H1 (cell line): ENCODE measurements at regions not wholly inside any gene's neighbourhood (a gene's known extent, or its start where the extent isn't known, plus 50 kb on each side); places are given as distances from the start of the nearest gene placed in this dataset.

Experiments
- CTCF ChIA-PET: fragments of 300-600 bp; sonication (Branson Sonifier 250); formaldehyde crosslinking; loops from one replicate; lab custom pipeline; 2021; ENCODE audit not compliant: partially characterized antibody; lab: Charles Lee
- POLR2A ChIA-PET: fragments of 300-600 bp; sonication (Branson Sonifier 250); formaldehyde crosslinking; loops from one replicate; lab custom pipeline; 2021; ENCODE audit warnings: inconsistent platforms; ENCODE audit not compliant: partially characterized antibody; lab: Charles Lee
- DNase-seq, 2 experiments: peaks; one replicate each; pipeline versions ENCODE4 v3.0.0 to v3.0.0-alpha.2; 2010 to 2022; ENCODE audit warnings: low spot score in 2 of 2, low read depth in 1 of 2, mixed read lengths in 1 of 2
- FAIRE-seq: peaks from 2 replicates; lab custom pipeline; 2011; peaks lifted over from hg19 to GRCh38; lab: Jason Lieb, UNC
- H2AFZ ChIP-seq: 2 replicates; pipeline ENCODE4 v1.8.1; 2012; ENCODE audit warnings: low read length, inconsistent platforms
- H2AK5ac ChIP-seq: 2 replicates; pipeline ENCODE4 v1.6.1; 2013; ENCODE audit warnings: low read depth, low read length
- H2BK120ac ChIP-seq: replicated peaks from 2 replicates; pipeline ENCODE3; 2013; ENCODE audit warnings: low read depth, low read length, inconsistent platforms
- H2BK12ac ChIP-seq: 2 replicates; pipeline ENCODE4 v1.6.1; 2013; ENCODE audit warnings: low read depth, low read length
- H2BK15ac ChIP-seq: 2 replicates; pipeline ENCODE4 v1.6.1; 2013; ENCODE audit warnings: low read length
- H2BK20ac ChIP-seq: 2 replicates; pipeline ENCODE4 v1.6.1; 2013; ENCODE audit warnings: low read length
- H2BK5ac ChIP-seq: 2 replicates; pipeline ENCODE4 v1.6.1; 2013; ENCODE audit warnings: low read depth, low read length
- H3K14ac ChIP-seq: 2 replicates; pipeline ENCODE4 v1.6.1; 2013; ENCODE audit warnings: inconsistent platforms; ENCODE audit not compliant: insufficient read length
- H3K18ac ChIP-seq: 2 replicates; pipeline ENCODE4 v1.6.1; 2013; ENCODE audit warnings: low read length; ENCODE audit errors: extremely low read depth
- H3K23ac ChIP-seq: 2 replicates; pipeline ENCODE4 v1.6.1; 2013; ENCODE audit warnings: inconsistent platforms; ENCODE audit not compliant: insufficient read length
- H3K23me2 ChIP-seq: 2 replicates; pipeline ENCODE4 v1.6.1; 2013; ENCODE audit warnings: low read depth, low read length
- H3K27ac ChIP-seq: 2 replicates; pipeline ENCODE4 v1.6.1; 2011; ENCODE audit warnings: low read depth, low read length, inconsistent platforms
- H3K27me3 ChIP-seq, 4 experiments: replicated peaks in 1 of 4; 1 replicate in 1 of 4; 2 replicates in 3 of 4; pipeline versions ENCODE4 v1.6.1 to v1.8.1; 2011 to 2013; ENCODE audit warnings: low read length in 3 of 4, mild to moderate bottlenecking in 3 of 4, inconsistent platforms in 2 of 4, mixed read lengths in 2 of 4, moderate library complexity in 1 of 4; ENCODE audit not compliant: control insufficient read depth in 3 of 4, insufficient read depth in 3 of 4; ENCODE audit errors: extremely low read depth in 1 of 4
- H3K36me3 ChIP-seq, 4 experiments: 2 replicates each; pipeline versions ENCODE4 v1.6.1 to v1.8.1; 2011 to 2013; ENCODE audit warnings: mild to moderate bottlenecking in 4 of 4, low read length in 3 of 4, moderate library complexity in 2 of 4, control low read depth in 1 of 4, inconsistent platforms in 1 of 4; ENCODE audit not compliant: insufficient read depth in 4 of 4, control insufficient read depth in 2 of 4
- H3K4ac ChIP-seq: replicated peaks from 2 replicates; pipeline ENCODE3; 2013; ENCODE audit warnings: low read length, low read depth, mixed read lengths, inconsistent platforms; ENCODE audit not compliant: insufficient read length
- H3K4me1 ChIP-seq, 4 experiments: replicated peaks in 1 of 4; 1 replicate in 1 of 4; 2 replicates in 3 of 4; pipeline versions ENCODE4 v1.6.1 to v1.8.1; 2011 to 2013; ENCODE audit warnings: low read length in 3 of 4, inconsistent platforms in 2 of 4, mixed read lengths in 1 of 4; ENCODE audit not compliant: insufficient read depth in 4 of 4, control insufficient read depth in 3 of 4
- H3K4me2 ChIP-seq, 2 experiments: 2 replicates each; pipeline versions ENCODE4 v1.6.1 to v1.8.1; 2011 to 2013; ENCODE audit warnings: low read depth in 2 of 2, low read length in 2 of 2, control low read depth in 1 of 2, inconsistent platforms in 1 of 2, mild to moderate bottlenecking in 1 of 2; ENCODE audit not compliant: insufficient read depth in 1 of 2
- H3K4me3 ChIP-seq, 4 experiments: fragments of 200-600, 300-600 bp in 1 of 4; sonication (generic), shearing (Covaris generic), sonication (Bioruptor Twin) in 1 of 4; 2 replicates each; pipeline versions ENCODE4 v1.5.1 to v1.8.1; 2011 to 2016; ENCODE audit warnings: low read length in 4 of 4, low read depth in 3 of 4, control low read depth in 2 of 4, inconsistent platforms in 2 of 4, mild to moderate bottlenecking in 2 of 4, mixed read lengths in 1 of 4, moderate library complexity in 1 of 4; ENCODE audit not compliant: insufficient read depth in 2 of 4; ENCODE audit errors: extremely low read depth in 1 of 4
- H3K56ac ChIP-seq: replicated peaks from 2 replicates; pipeline ENCODE3; 2013; ENCODE audit warnings: low read depth, mild to moderate bottlenecking, mixed read lengths, low read length, inconsistent platforms; ENCODE audit not compliant: insufficient read length
- H3K79me1 ChIP-seq: 2 replicates; pipeline ENCODE4 v1.6.1; 2013; ENCODE audit warnings: low read depth, low read length, control low read depth
- H3K79me2 ChIP-seq, 2 experiments: 2 replicates each; pipeline versions ENCODE4 v1.6.1 to v1.8.1; 2012 to 2013; ENCODE audit warnings: low read length in 2 of 2, mild to moderate bottlenecking in 2 of 2, inconsistent platforms in 1 of 2; ENCODE audit not compliant: insufficient read depth in 2 of 2, control insufficient read depth in 1 of 2
- H3K9ac ChIP-seq, 4 experiments: replicated peaks in 1 of 4; 1 replicate in 1 of 4; 2 replicates in 3 of 4; pipeline versions ENCODE4 v1.6.1 to v1.8.1; 2011 to 2013; ENCODE audit warnings: low read depth in 3 of 4, low read length in 3 of 4, control low read depth in 2 of 4, mild to moderate bottlenecking in 2 of 4, moderate library complexity in 2 of 4, inconsistent platforms in 1 of 4; ENCODE audit errors: extremely low read depth in 1 of 4
- H3K9me3 ChIP-seq, 2 experiments: 2 replicates each; pipeline versions ENCODE4 v1.6.1 to v1.8.1; 2012 to 2013; ENCODE audit warnings: mild to moderate bottlenecking in 2 of 2, moderate library complexity in 2 of 2, control low read depth in 1 of 2, inconsistent platforms in 1 of 2, low read depth in 1 of 2, low read length in 1 of 2, mixed read lengths in 1 of 2; ENCODE audit not compliant: insufficient read depth in 2 of 2
- H4K20me1 ChIP-seq, 2 experiments: replicated peaks in 1 of 2; 2 replicates each; pipeline versions ENCODE3 to v1.8.1; 2011 to 2013; ENCODE audit warnings: inconsistent platforms in 2 of 2, low read length in 2 of 2, mild to moderate bottlenecking in 1 of 2; ENCODE audit not compliant: insufficient read depth in 2 of 2, control insufficient read depth in 1 of 2
- H4K5ac ChIP-seq: 2 replicates; pipeline ENCODE4 v1.6.1; 2013; ENCODE audit warnings: low read length, low read depth, mixed read lengths, inconsistent platforms; ENCODE audit not compliant: insufficient read length
- H4K8ac ChIP-seq: 2 replicates; pipeline ENCODE4 v1.8.0; 2013; ENCODE audit warnings: mild to moderate bottlenecking, moderate library complexity, low read length, inconsistent platforms; ENCODE audit not compliant: insufficient read depth; ENCODE audit errors: extremely low read depth
- H4K91ac ChIP-seq: replicated peaks from 2 replicates; pipeline ENCODE3; 2013; ENCODE audit warnings: low read length, mixed read lengths, inconsistent platforms; ENCODE audit not compliant: insufficient read length
- EGR1 ChIP-seq: IDR thresholded peaks from 2 replicates; pipeline ENCODE4 v1.6.1; 2011; ENCODE audit warnings: low read depth, low read length, borderline replicate concordance
- KDM5A ChIP-seq: fragments of 200-600 bp; IDR thresholded peaks from 2 replicates; pipeline ENCODE4 v1.7.1; 2012; ENCODE audit warnings: mild to moderate bottlenecking, low read length, inconsistent platforms, mixed read lengths
- POU5F1 ChIP-seq: IDR thresholded peaks from 2 replicates; pipeline ENCODE4 v1.6.1; 2011; ENCODE audit warnings: low read depth, mild to moderate bottlenecking, low read length, moderate library complexity
- RNF2 ChIP-seq: fragments of 200-900, 300-1000 bp; sonication (generic); IDR thresholded peaks from 2 replicates; pipeline ENCODE4 v1.7.1; 2016; ENCODE audit warnings: borderline replicate concordance, low read depth, mild to moderate bottlenecking, antibody characterized with exemption, low read length; ENCODE audit not compliant: poor library complexity, severe bottlenecking; ENCODE audit errors: missing control alignments
- SIN3A ChIP-seq, 2 experiments: IDR thresholded peaks in 1 of 2; conservative IDR thresholded peaks in 1 of 2; 2 replicates each; pipeline ENCODE4 v1.6.1; 2011 to 2012; ENCODE audit warnings: low read length in 2 of 2, improper control_type of control experiment in 1 of 2, low read depth in 1 of 2, mild to moderate bottlenecking in 1 of 2
- TEAD4 ChIP-seq: IDR thresholded peaks from 2 replicates; pipeline ENCODE4 v1.6.1; 2012; ENCODE audit warnings: low read depth, low read length, inconsistent platforms, mixed read lengths
- WGBS, 2 experiments: shearing (Covaris generic) in 1 of 2; methylation state at CpG; one replicate each; pipeline versions ENCODE4 v1.1.6 to v1.1.7; 2013 to 2015; ENCODE audit warnings: low lambda C conversion rate in 2 of 2, mixed read lengths in 2 of 2, inconsistent platforms in 1 of 2, low coverage in 1 of 2, missing lambda C conversion rate in 1 of 2; ENCODE audit not compliant: insufficient replicate concordance in 2 of 2, insufficient coverage in 1 of 2, insufficient read length in 1 of 2; ENCODE audit errors: extremely low coverage in 1 of 2, missing lambda C conversion rate in 1 of 2; 5-methylcytosine and 5-hydroxymethylcytosine counted together
- TF ChIP-seq, protein P1 (sequence below): IDR thresholded peaks from 2 replicates; pipeline ENCODE4 v1.6.1; 2011; ENCODE audit warnings: low read depth, mild to moderate bottlenecking, low read length; ENCODE audit not compliant: insufficient read depth

DNA sequence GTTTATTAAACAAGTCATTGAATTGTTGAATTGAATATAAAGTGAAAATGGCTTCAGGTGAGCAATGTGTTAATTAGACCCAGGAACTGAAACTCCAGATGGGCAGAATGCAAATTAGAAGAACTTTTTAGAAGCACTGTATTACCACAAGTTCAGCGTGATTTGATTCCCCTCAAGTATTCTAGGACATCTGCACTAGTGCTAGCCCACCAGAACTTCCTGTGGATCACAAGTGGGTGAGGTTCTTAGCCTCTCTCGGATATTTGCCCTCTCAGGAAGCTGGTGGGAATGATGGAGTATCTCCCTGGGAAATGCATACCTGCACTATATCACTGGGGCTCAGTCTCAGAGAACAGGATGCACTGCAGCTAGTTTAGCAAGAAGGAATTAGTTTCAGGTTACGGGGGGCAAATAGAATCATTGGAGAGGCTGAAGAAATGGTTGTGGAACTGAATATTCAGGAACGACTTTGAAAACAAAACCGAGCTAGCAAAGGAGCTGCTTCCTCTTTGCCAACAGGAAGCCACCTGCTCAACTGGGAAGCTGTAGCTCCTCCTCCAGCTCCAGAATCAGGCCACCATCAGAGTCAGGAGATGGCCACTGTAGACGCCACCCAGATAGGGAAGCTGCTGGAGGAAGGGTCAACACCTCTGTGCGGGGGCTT is 74.3 kb downstream of the DHCR7 start:
- Histone ChIP-seq H2BK15ac (no peak overlapping the region), H2AK5ac (no peak overlapping the region), H3K27me3 (no peaks in the 10 kb centered on the region; a peak in 3 of 7 replicates), H3K4me3 (no peak overlapping the region), H3K23me2 (peaks cover 2% of the 10 kb centered on the region; the same call in 1 of the 2 replicates), H3K23ac (no peak overlapping the region), H3K4me1 (peaks cover 0 to 4% (median 3%) of the 10 kb centered on the region in 4 experiments; a peak in 2 of 7 replicates), H3K14ac (no peak overlapping the region), H4K91ac (no peak overlapping the region), H3K4ac (no peak overlapping the region), H3K36me3 (no peaks in the 10 kb centered on the region), H2BK20ac (no peak overlapping the region), H4K5ac (no peak overlapping the region), H3K4me2 (no peak overlapping the region), H4K8ac (no peak overlapping the region), H3K79me1 (no peaks in the 10 kb centered on the region), H2BK12ac (no peak overlapping the region), H2BK5ac (no peak overlapping the region), H2BK120ac (no peak overlapping the region), H3K9me3 (no peaks in the 10 kb centered on the region), H3K18ac (no peak overlapping the region), H2AFZ (no peak overlapping the region), H3K27ac (no peak overlapping the region), H3K79me2 (no peaks in the 10 kb centered on the region), H3K9ac (no peak overlapping the region), H4K20me1 (no peaks in the 10 kb centered on the region), H3K56ac (no peak overlapping the region)
- ChIA-PET CTCF (interaction anchor here (0.7 to 7.5 kb wide), 8 partner anchors 12 to 512 kb away, joined by 3 to 64 read pairs (median 4); no protein-coding TSS in a partner anchor), POLR2A (no interaction called here)
- TF ChIP-seq, protein P1, sequence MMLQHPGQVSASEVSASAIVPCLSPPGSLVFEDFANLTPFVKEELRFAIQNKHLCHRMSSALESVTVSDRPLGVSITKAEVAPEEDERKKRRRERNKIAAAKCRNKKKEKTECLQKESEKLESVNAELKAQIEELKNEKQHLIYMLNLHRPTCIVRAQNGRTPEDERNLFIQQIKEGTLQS, result no peak
- TF ChIP-seq EGR1 (no peak), POU5F1 (no peak), TEAD4 (no peak), SIN3A (conservative IDR thresholded peaks at IDR 0.05 in 1 of 2, IDR thresholded peaks at IDR 0.05 in 1 of 2; ENCODE audit: low read depth in 1 of 2, low read length in 2 of 2) (no peak), KDM5A (no peak), RNF2 (no peak)
- 82% methylated on average over 7 of the region's 7 CpGs; no CpG with 5 or more reads in 1 of the 2 experiments for WGBS, 2 experiments
- DNase-seq, result no peak
- no peak for FAIRE-seq
